ENCODE measurements at regions not wholly inside any gene's neighbourhood (a gene's known extent, or its start where the extent isn't known, plus 50 kb on each side); places are given as distances from the start of the nearest gene placed in this dataset.
A peak's percentile ranks its signal among the peaks of the same experiment; 100 is the strongest.

GRCh38 chr2:64831134-64831976 lies 157.8 kb upstream of the SLC1A4 start (continued):
- peak; percentile 71; the same call in 1 of the 2 replicates for TF ChIP-seq RFXAP (CRISPR knock-in tag; IDR thresholded peaks at IDR 0.05; ENCODE audit: borderline replicate concordance)
- TF ChIP-seq CREM (IDR thresholded peaks at IDR 0.05): no peak; the same call in 1 of the 2 replicates
- no peak for TF ChIP-seq CREM (CRISPR knock-in tag; IDR thresholded peaks at IDR 0.05)
- peak; percentile 66; the same call in 1 of the 2 replicates for TF ChIP-seq ARNT2 (CRISPR knock-in tag; IDR thresholded peaks at IDR 0.05; ENCODE audit: low read depth)
- TF ChIP-seq CBFB (CRISPR knock-in tag; IDR thresholded peaks at IDR 0.05): no peak
- TF ChIP-seq ZNF138 (CRISPR knock-in tag; IDR thresholded peaks at IDR 0.05; ENCODE audit: low read depth): no peak
- TF ChIP-seq ZNF749 (CRISPR knock-in tag; IDR thresholded peaks at IDR 0.05; ENCODE audit: borderline replicate concordance): peak; percentile 69; the same call in 1 of the 2 replicates
- TF ChIP-seq POLR2AphosphoS2 (IDR thresholded peaks at IDR 0.05; ENCODE audit: low read depth, low read length): no peak
- peak; percentile 65; the same call in 1 of the 2 replicates for TF ChIP-seq ZNF205 (CRISPR knock-in tag; IDR thresholded peaks at IDR 0.05)
- peak; percentile 88 for TF ChIP-seq TFE3 (CRISPR knock-in tag; IDR thresholded peaks at IDR 0.05)
- TF ChIP-seq EHMT2 (IDR thresholded peaks at IDR 0.05; ENCODE audit: borderline replicate concordance, low read depth, low read length): peak; percentile 94
- TF ChIP-seq ZBTB43 (CRISPR knock-in tag; conservative IDR thresholded peaks at IDR 0.05): peak; percentile 90
- peak; percentile 51; the same call in 1 of the 2 replicates for TF ChIP-seq KDM1A (CRISPR knock-in tag; IDR thresholded peaks at IDR 0.05)
- TF ChIP-seq PHF5A (CRISPR knock-in tag; IDR thresholded peaks at IDR 0.05; ENCODE audit: low read depth, unreplicated experiment): peak; percentile 50
- TF ChIP-seq ZBTB14 (CRISPR knock-in tag; IDR thresholded peaks at IDR 0.05): 0 out of 2 replicates have a peak, but pooled peaks have one; percentile 46
- no peak for TF ChIP-seq ZNF850 (CRISPR knock-in tag; conservative IDR thresholded peaks at IDR 0.05)
- peak; percentile 94 for TF ChIP-seq SAP130 (CRISPR knock-in tag; IDR thresholded peaks at IDR 0.05; ENCODE audit: low read depth)
- peak; percentile 79; the same call in 1 of the 2 replicates for TF ChIP-seq ZNF350 (CRISPR knock-in tag; IDR thresholded peaks at IDR 0.05; ENCODE audit: borderline replicate concordance, low read depth)
- no peak for TF ChIP-seq ZNF335 (CRISPR knock-in tag; IDR thresholded peaks at IDR 0.05)
- TF ChIP-seq MTF1 (CRISPR knock-in tag; IDR thresholded peaks at IDR 0.05): no peak
- TF ChIP-seq ZNF580 (CRISPR knock-in tag; IDR thresholded peaks at IDR 0.05; ENCODE audit: borderline replicate concordance, low read depth): peak; percentile 80; the same call in 1 of the 2 replicates
- no peak for TF ChIP-seq CERS6 (CRISPR knock-in tag; IDR thresholded peaks at IDR 0.05)
- TF ChIP-seq E2F2 (CRISPR knock-in tag; IDR thresholded peaks at IDR 0.05; ENCODE audit: borderline replicate concordance): no peak

Measured in HepG2 (cell line).